ENCODE measurements at regions not wholly inside any gene's neighbourhood (a gene's known extent, or its start where the extent isn't known, plus 50 kb on each side); places are given as distances from the start of the nearest gene placed in this dataset.

- no peaks in the 10 kb centered on the region for H4K20me1 ChIP-seq (ENCODE audit: insufficient read depth)
- no peaks in the 10 kb centered on the region for H3K9me2 ChIP-seq (ENCODE audit: insufficient read depth, low read length)
- H3F3A ChIP-seq (ENCODE audit: insufficient read depth, low read length, poor library complexity, severe bottlenecking) = no peaks in the 10 kb centered on the region
- no peak overlapping the region for H3K9ac ChIP-seq (ENCODE audit: low read length)
- no peaks in the 10 kb centered on the region for H3K36me3 ChIP-seq (ENCODE audit: insufficient read depth, low read length)
- H3K9me3 ChIP-seq (ENCODE audit: low read length) = no peaks in the 10 kb centered on the region
- no peak overlapping the region for H3K4me2 ChIP-seq (ENCODE audit: low read length)
- TF ChIP-seq RAD21 (conservative IDR thresholded peaks at IDR 0.05) (no peak), MXI1 (conservative IDR thresholded peaks at IDR 0.05; ENCODE audit: poor library complexity, severe bottlenecking) (no peak), TAF1 (IDR thresholded peaks at IDR 0.05; ENCODE audit: low read depth) (no peak), CTCF (IDR thresholded peaks at IDR 0.05; ENCODE audit: poor library complexity, severe bottlenecking) (no peak), EP300 (conservative IDR thresholded peaks at IDR 0.05; ENCODE audit: poor library complexity, severe bottlenecking) (no peak), POLR2AphosphoS5 (IDR thresholded peaks at IDR 0.05) (no peak), SMC3 (conservative IDR thresholded peaks at IDR 0.05; ENCODE audit: poor library complexity) (no peak), EZH2 (IDR thresholded peaks at IDR 0.05; ENCODE audit: borderline replicate concordance, insufficient read depth, low read length, poor library complexity, severe bottlenecking) (no peak), REST (IDR thresholded peaks at IDR 0.05; ENCODE audit: borderline replicate concordance) (no peak)
- H3K27me3 ChIP-seq (ENCODE audit: insufficient read depth, low read depth, low read length) = no peaks in the 10 kb centered on the region
- H3K27ac ChIP-seq (ENCODE audit: low read length) = no peak overlapping the region
- H3K79me2 ChIP-seq (replicated peaks; ENCODE audit: insufficient read depth, low read length) = no peaks in the 10 kb centered on the region
- no peak overlapping the region for H3K4me3 ChIP-seq (ENCODE audit: low read length)
- no peak overlapping the region for H2AFZ ChIP-seq (ENCODE audit: low read depth, low read length)
Observed at GRCh38 chrX:63408050-63408449, 56.9 kb upstream of the SPIN4 start.

GRCh38 chrX:63404332-63404731 lies 53.2 kb upstream of the SPIN4 start:
- Histone ChIP-seq H3K79me2 (replicated peaks; ENCODE audit: insufficient read depth, low read length) (no peaks in the 10 kb centered on the region), H3K27ac (ENCODE audit: low read length) (no peak overlapping the region), H3K4me3 (ENCODE audit: low read length) (no peak overlapping the region), H3K9me2 (ENCODE audit: insufficient read depth, low read length) (no peaks in the 10 kb centered on the region), H2AFZ (ENCODE audit: low read depth, low read length) (no peak overlapping the region), H3F3A (ENCODE audit: insufficient read depth, low read length, poor library complexity, severe bottlenecking) (no peaks in the 10 kb centered on the region), H4K20me1 (ENCODE audit: insufficient read depth) (no peaks in the 10 kb centered on the region), H3K9ac (ENCODE audit: low read length) (no peak overlapping the region), H3K9me3 (ENCODE audit: low read length) (no peaks in the 10 kb centered on the region), H3K36me3 (ENCODE audit: insufficient read depth, low read length) (no peaks in the 10 kb centered on the region), H3K4me2 (ENCODE audit: low read length) (no peak overlapping the region), H3K27me3 (ENCODE audit: insufficient read depth, low read depth, low read length) (no peaks in the 10 kb centered on the region)
- TF ChIP-seq SMC3 (conservative IDR thresholded peaks at IDR 0.05; ENCODE audit: poor library complexity) = no peak
- no peak for TF ChIP-seq POLR2AphosphoS5 (IDR thresholded peaks at IDR 0.05)
- no peak for TF ChIP-seq MXI1 (conservative IDR thresholded peaks at IDR 0.05; ENCODE audit: poor library complexity, severe bottlenecking)

- Histone ChIP-seq H3K79me2 (replicated peaks; ENCODE audit: insufficient read depth, low read length) (no peaks in the 10 kb centered on the region), H3K27ac (ENCODE audit: low read length) (no peak overlapping the region), H3K27me3 (ENCODE audit: insufficient read depth, low read depth, low read length) (no peaks in the 10 kb centered on the region), H3K4me2 (ENCODE audit: low read length) (no peak overlapping the region), H3K36me3 (ENCODE audit: insufficient read depth, low read length) (no peaks in the 10 kb centered on the region), H4K20me1 (ENCODE audit: insufficient read depth) (no peaks in the 10 kb centered on the region), H3K9me3 (ENCODE audit: low read length) (no peaks in the 10 kb centered on the region), H3F3A (ENCODE audit: insufficient read depth, low read length, poor library complexity, severe bottlenecking) (no peaks in the 10 kb centered on the region), H3K4me3 (ENCODE audit: low read length) (no peak overlapping the region), H3K9me2 (ENCODE audit: insufficient read depth, low read length) (no peaks in the 10 kb centered on the region), H2AFZ (ENCODE audit: low read depth, low read length) (no peak overlapping the region), H3K9ac (ENCODE audit: low read length) (no peak overlapping the region)
- TF ChIP-seq SMC3 (conservative IDR thresholded peaks at IDR 0.05; ENCODE audit: poor library complexity) (no peak), EZH2 (IDR thresholded peaks at IDR 0.05; ENCODE audit: borderline replicate concordance, insufficient read depth, low read length, poor library complexity, severe bottlenecking) (no peak)
Observed at GRCh38 chrX:63402106-63402505, 51.0 kb upstream of the SPIN4 start.
